ENCODE measurements at regions not wholly inside any gene's neighbourhood (a gene's known extent, or its start where the extent isn't known, plus 50 kb on each side); places are given as distances from the start of the nearest gene placed in this dataset.

- Histone ChIP-seq H3F3A (ENCODE audit: insufficient read depth, low read length, poor library complexity, severe bottlenecking) (no peaks in the 10 kb centered on the region), H3K4me2 (ENCODE audit: low read length) (no peak overlapping the region), H3K4me3 (ENCODE audit: low read length) (no peak overlapping the region), H3K36me3 (ENCODE audit: insufficient read depth, low read length) (no peaks in the 10 kb centered on the region), H3K79me2 (replicated peaks; ENCODE audit: insufficient read depth, low read length) (no peaks in the 10 kb centered on the region), H4K20me1 (ENCODE audit: insufficient read depth) (no peaks in the 10 kb centered on the region), H3K27ac (ENCODE audit: low read length) (no peak overlapping the region), H2AFZ (ENCODE audit: low read depth, low read length) (no peak overlapping the region), H3K9me3 (ENCODE audit: low read length) (no peaks in the 10 kb centered on the region), H3K27me3 (ENCODE audit: insufficient read depth, low read depth, low read length) (no peaks in the 10 kb centered on the region), H3K9ac (ENCODE audit: low read length) (no peak overlapping the region), H3K9me2 (ENCODE audit: insufficient read depth, low read length) (no peaks in the 10 kb centered on the region)
- TF ChIP-seq MXI1 (conservative IDR thresholded peaks at IDR 0.05; ENCODE audit: poor library complexity, severe bottlenecking) = no peak
- TF ChIP-seq POLR2AphosphoS5 (IDR thresholded peaks at IDR 0.05) = no peak
- TF ChIP-seq EZH2 (IDR thresholded peaks at IDR 0.05; ENCODE audit: borderline replicate concordance, insufficient read depth, low read length, poor library complexity, severe bottlenecking) = no peak
- no peak for TF ChIP-seq CTCF (IDR thresholded peaks at IDR 0.05; ENCODE audit: poor library complexity, severe bottlenecking)
- TF ChIP-seq SMC3 (conservative IDR thresholded peaks at IDR 0.05; ENCODE audit: poor library complexity) = no peak
- TF ChIP-seq RAD21 (conservative IDR thresholded peaks at IDR 0.05) = no peak
- no peak for TF ChIP-seq REST (IDR thresholded peaks at IDR 0.05; ENCODE audit: borderline replicate concordance)
- TF ChIP-seq EP300 (conservative IDR thresholded peaks at IDR 0.05; ENCODE audit: poor library complexity, severe bottlenecking) = no peak
- TF ChIP-seq TAF1 (IDR thresholded peaks at IDR 0.05; ENCODE audit: low read depth) = no peak
Observed at GRCh38 chr6:51335543-51335942, 516.9 kb downstream of the TFAP2B start.

GRCh38 chr6:51336185-51336584 lies 517.5 kb downstream of the TFAP2B start:
- TF ChIP-seq REST (IDR thresholded peaks at IDR 0.05; ENCODE audit: borderline replicate concordance) (no peak), EP300 (conservative IDR thresholded peaks at IDR 0.05; ENCODE audit: poor library complexity, severe bottlenecking) (no peak), SMC3 (conservative IDR thresholded peaks at IDR 0.05; ENCODE audit: poor library complexity) (no peak), CTCF (IDR thresholded peaks at IDR 0.05; ENCODE audit: poor library complexity, severe bottlenecking) (no peak), POLR2AphosphoS5 (IDR thresholded peaks at IDR 0.05) (no peak)
- H3K27ac ChIP-seq (ENCODE audit: low read length) = no peak overlapping the region
- H3K4me3 ChIP-seq (ENCODE audit: low read length) = no peak overlapping the region
- no peaks in the 10 kb centered on the region for H3K9me2 ChIP-seq (ENCODE audit: insufficient read depth, low read length)
- no peak overlapping the region for H2AFZ ChIP-seq (ENCODE audit: low read depth, low read length)
- H3K9me3 ChIP-seq (ENCODE audit: low read length) = no peaks in the 10 kb centered on the region
- no peaks in the 10 kb centered on the region for H3K36me3 ChIP-seq (ENCODE audit: insufficient read depth, low read length)
- H3K9ac ChIP-seq (ENCODE audit: low read length) = no peak overlapping the region
- no peaks in the 10 kb centered on the region for H3K79me2 ChIP-seq (replicated peaks; ENCODE audit: insufficient read depth, low read length)
- no peak overlapping the region for H3K4me2 ChIP-seq (ENCODE audit: low read length)
- no peaks in the 10 kb centered on the region for H3K27me3 ChIP-seq (ENCODE audit: insufficient read depth, low read depth, low read length)
- H3F3A ChIP-seq (ENCODE audit: insufficient read depth, low read length, poor library complexity, severe bottlenecking) = no peaks in the 10 kb centered on the region
- no peaks in the 10 kb centered on the region for H4K20me1 ChIP-seq (ENCODE audit: insufficient read depth)

Measured in neural cell (in vitro differentiated cells).